ENCODE measurements at regions not wholly inside any gene's neighbourhood (a gene's known extent, or its start where the extent isn't known, plus 50 kb on each side); places are given as distances from the start of the nearest gene placed in this dataset.
A peak's percentile ranks its signal among the peaks of the same experiment; 100 is the strongest.
"Not testable (repeated sequence)": the region's sequence is repeated elsewhere in the genome, so short reads cannot be mapped to it uniquely, and the experiment has no call there.

DNA sequence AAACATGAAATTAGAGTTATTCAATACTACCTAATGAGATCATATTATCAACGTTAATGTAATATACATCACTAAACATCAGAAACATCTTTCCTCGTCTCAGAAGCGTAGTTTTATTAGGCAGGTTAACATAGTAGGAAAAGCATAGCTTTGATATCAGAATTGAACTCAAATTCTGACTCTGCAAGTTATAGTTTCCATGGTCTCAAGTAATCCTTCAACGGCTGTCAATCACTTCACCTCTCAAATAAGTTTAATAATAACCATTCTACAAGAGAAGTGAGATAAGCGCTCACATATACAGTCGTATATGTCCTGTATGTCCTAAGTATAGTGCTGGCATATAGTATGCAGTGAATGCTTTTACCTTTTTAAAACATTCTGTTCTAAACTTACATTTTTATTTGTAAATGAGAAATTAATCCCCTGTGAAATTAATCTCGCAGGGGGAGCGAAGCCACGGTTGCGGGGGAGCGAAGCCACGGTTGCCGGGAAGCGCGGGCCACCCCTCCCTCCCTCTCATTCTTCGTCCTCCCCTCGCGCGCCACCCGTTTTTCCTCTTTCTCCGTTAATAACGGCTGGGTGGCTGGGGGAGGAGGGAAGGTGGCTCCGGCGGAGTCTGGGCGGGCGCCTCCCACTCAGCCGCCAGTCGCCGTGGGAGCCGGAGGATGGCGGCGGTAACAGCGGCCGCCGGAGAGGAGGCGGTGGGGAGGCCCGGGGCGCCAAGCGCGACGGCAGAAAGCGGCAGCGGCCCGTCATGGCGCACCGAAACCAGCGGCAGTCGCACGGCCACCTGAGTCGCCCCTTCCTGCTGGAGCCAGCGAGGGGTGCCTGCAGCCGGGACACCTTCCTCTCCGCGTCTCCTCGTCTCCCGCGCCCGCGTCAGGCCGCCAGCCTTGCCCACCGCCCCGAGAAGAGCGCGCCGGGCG lies 163.8 kb downstream of the KBTBD2 start:
- H3K4me1 Mint-ChIP-seq (ENCODE audit: low read depth); H3K9me3 Mint-ChIP-seq; H3K36me3 Mint-ChIP-seq; CTCF ChIA-PET; H3K27ac Mint-ChIP-seq; POLR2A ChIA-PET: not testable (repeated sequence)
- peak; percentile 50 for DNase-seq
- intact Hi-C loops (cut with micrococcal nuclease) = loop anchor here (2.0 kb wide), 1 partner anchor 233 kb away; the partner anchor contains the start of gene AVL9
- Mint-ChIP-seq H3K27me3 (peaks cover 14% of the 10 kb centered on the region), H3K4me3 (peak overlapping the region; percentile 69)

GRCh38 chr7:32722837-32723236 lies 168.7 kb downstream of the KBTBD2 start:
- not testable (repeated sequence) for H3K27ac Mint-ChIP-seq, DNase-seq

GRCh38 chr7:32694182-32694581 lies 197.4 kb downstream of the KBTBD2 start:
- Mint-ChIP-seq H3K4me1 (ENCODE audit: low read depth) (peaks cover 9% of the 10 kb centered on the region), H3K4me3 (no peak overlapping the region), H3K27me3 (peaks cover 2% of the 10 kb centered on the region), H3K27ac (no peak overlapping the region), H3K9me3 (peaks cover 3% of the 10 kb centered on the region), H3K36me3 (no peaks in the 10 kb centered on the region)
- ChIA-PET CTCF (no interaction called here), POLR2A (no interaction called here)
- intact Hi-C loops (cut with micrococcal nuclease) = no loop called here
- no peak for DNase-seq

More at GRCh38 chr7:32722837-32723236, 168.7 kb downstream of the KBTBD2 start:
- POLR2A ChIA-PET; H3K9me3 Mint-ChIP-seq; H3K36me3 Mint-ChIP-seq; H3K4me3 Mint-ChIP-seq; intact Hi-C loops (cut with micrococcal nuclease); CTCF ChIA-PET; H3K4me1 Mint-ChIP-seq (ENCODE audit: low read depth): not testable (repeated sequence)
- H3K27me3 Mint-ChIP-seq = peaks cover 16% of the 10 kb centered on the region

GRCh38 chr7:32691965-32692815 lies 196.9 kb downstream of the AVL9 start:
- peaks cover 14% of the 10 kb centered on the region for H3K4me1 Mint-ChIP-seq (ENCODE audit: low read depth)
- POLR2A ChIA-PET = not testable (repeated sequence)

GRCh38 chr7:32688092-32688491 lies 192.8 kb downstream of the AVL9 start:
- H3K27ac Mint-ChIP-seq; CTCF ChIA-PET; intact Hi-C loops (cut with micrococcal nuclease); DNase-seq; H3K4me3 Mint-ChIP-seq; POLR2A ChIA-PET; H3K27me3 Mint-ChIP-seq; H3K9me3 Mint-ChIP-seq; H3K36me3 Mint-ChIP-seq: not testable (repeated sequence)
- peaks cover 14% of the 10 kb centered on the region for H3K4me1 Mint-ChIP-seq (ENCODE audit: low read depth)

More at GRCh38 chr7:32691965-32692815, 196.9 kb downstream of the AVL9 start:
- intact Hi-C loops (cut with micrococcal nuclease); H3K27me3 Mint-ChIP-seq; H3K36me3 Mint-ChIP-seq; H3K9me3 Mint-ChIP-seq; H3K27ac Mint-ChIP-seq; H3K4me3 Mint-ChIP-seq: not testable (repeated sequence)
- peak; percentile 44 for DNase-seq
- CTCF ChIA-PET = interaction anchor here (0.8 kb wide), 1 partner anchor 416 kb away, joined by 3 read pairs; no protein-coding TSS in a partner anchor

- Mint-ChIP-seq H3K36me3 (no peaks in the 10 kb centered on the region), H3K9me3 (no peaks in the 10 kb centered on the region), H3K4me3 (no peak overlapping the region), H3K4me1 (ENCODE audit: low read depth) (no peaks in the 10 kb centered on the region), H3K27me3 (peaks cover 4% of the 10 kb centered on the region), H3K27ac (no peak overlapping the region)
- POLR2A ChIA-PET = no interaction called here
- no peak for DNase-seq
- CTCF ChIA-PET = no interaction called here
- intact Hi-C loops (cut with micrococcal nuclease) = no loop called here
These were observed 185.9 kb downstream of the AVL9 start for GRCh38 chr7:32681174-32681518.

GRCh38 chr7:32680259-32681173 lies 185.2 kb downstream of the AVL9 start:
- H3K9me3 Mint-ChIP-seq = no peaks in the 10 kb centered on the region
- peaks cover 4% of the 10 kb centered on the region for H3K27me3 Mint-ChIP-seq
- ChIA-PET POLR2A (no interaction called here), CTCF (no interaction called here)
- no peak overlapping the region for H3K4me3 Mint-ChIP-seq
- H3K36me3 Mint-ChIP-seq = no peaks in the 10 kb centered on the region
- DNase-seq = no peak
- intact Hi-C loops (cut with micrococcal nuclease) = no loop called here
- no peak overlapping the region for H3K27ac Mint-ChIP-seq
- no peaks in the 10 kb centered on the region for H3K4me1 Mint-ChIP-seq (ENCODE audit: low read depth)

DNA sequence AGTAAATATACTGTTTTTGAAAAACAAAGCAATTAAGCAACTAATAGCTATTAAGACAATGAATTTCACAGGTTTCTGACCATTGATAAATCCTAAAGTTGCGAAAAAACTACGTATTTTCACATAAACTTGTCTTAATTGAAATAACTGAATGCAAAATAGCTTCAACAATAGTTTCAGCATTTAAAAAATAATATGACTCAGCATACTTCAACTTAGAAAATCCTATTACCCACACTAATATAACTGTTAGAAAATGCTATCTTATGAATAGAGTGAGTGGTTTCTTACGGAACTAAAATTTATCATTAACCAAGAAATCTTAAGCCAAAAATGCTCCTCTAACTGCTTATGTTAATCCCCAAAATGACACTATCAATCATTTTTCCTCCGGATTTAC lies 183.9 kb downstream of the AVL9 start:
- POLR2A ChIA-PET = no interaction called here
- H3K4me3 Mint-ChIP-seq = no peak overlapping the region
- no peaks in the 10 kb centered on the region for H3K9me3 Mint-ChIP-seq
- H3K36me3 Mint-ChIP-seq = no peaks in the 10 kb centered on the region
- CTCF ChIA-PET = no interaction called here
- no peak for DNase-seq
- H3K4me1 Mint-ChIP-seq (ENCODE audit: low read depth) = no peaks in the 10 kb centered on the region
- H3K27ac Mint-ChIP-seq = no peak overlapping the region
- peaks cover 4% of the 10 kb centered on the region for H3K27me3 Mint-ChIP-seq
- intact Hi-C loops (cut with micrococcal nuclease) = no loop called here

DNA sequence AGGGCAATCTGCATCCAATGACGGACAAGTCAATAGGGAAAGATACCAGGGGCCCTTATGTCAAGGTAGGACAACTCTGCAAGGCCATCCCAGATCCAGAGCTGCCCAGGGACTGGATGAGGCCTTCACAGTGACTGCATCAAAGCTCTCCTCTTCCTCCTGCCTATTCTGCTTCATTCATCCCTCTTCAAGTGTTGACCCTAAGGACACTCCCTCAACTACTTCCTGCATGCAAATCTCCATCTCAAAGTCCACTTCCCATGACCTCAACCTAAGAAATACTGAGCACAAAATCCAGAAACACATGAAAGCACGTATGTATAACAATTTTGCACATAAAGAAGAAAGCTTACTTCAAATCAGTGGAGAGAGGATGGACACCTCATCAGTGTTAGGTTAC lies 182.3 kb downstream of the AVL9 start:
- no peak for DNase-seq
- Mint-ChIP-seq H3K27ac (no peak overlapping the region), H3K4me3 (no peak overlapping the region), H3K9me3 (no peaks in the 10 kb centered on the region), H3K4me1 (ENCODE audit: low read depth) (no peaks in the 10 kb centered on the region), H3K36me3 (no peaks in the 10 kb centered on the region), H3K27me3 (peaks cover 4% of the 10 kb centered on the region)
- intact Hi-C loops (cut with micrococcal nuclease) = no loop called here
- ChIA-PET POLR2A (no interaction called here), CTCF (no interaction called here)

GRCh38 chr7:32676249-32676941 lies 181.1 kb downstream of the AVL9 start:
- H3K4me1 Mint-ChIP-seq (ENCODE audit: low read depth) = no peaks in the 10 kb centered on the region
- no peaks in the 10 kb centered on the region for H3K9me3 Mint-ChIP-seq
- no peaks in the 10 kb centered on the region for H3K36me3 Mint-ChIP-seq
- H3K27me3 Mint-ChIP-seq = peaks cover 4% of the 10 kb centered on the region
- ChIA-PET POLR2A (no interaction called here), CTCF (no interaction called here)
- no peak overlapping the region for H3K27ac Mint-ChIP-seq
- H3K4me3 Mint-ChIP-seq = no peak overlapping the region
- intact Hi-C loops (cut with micrococcal nuclease) = no loop called here
- no peak for DNase-seq

DNA sequence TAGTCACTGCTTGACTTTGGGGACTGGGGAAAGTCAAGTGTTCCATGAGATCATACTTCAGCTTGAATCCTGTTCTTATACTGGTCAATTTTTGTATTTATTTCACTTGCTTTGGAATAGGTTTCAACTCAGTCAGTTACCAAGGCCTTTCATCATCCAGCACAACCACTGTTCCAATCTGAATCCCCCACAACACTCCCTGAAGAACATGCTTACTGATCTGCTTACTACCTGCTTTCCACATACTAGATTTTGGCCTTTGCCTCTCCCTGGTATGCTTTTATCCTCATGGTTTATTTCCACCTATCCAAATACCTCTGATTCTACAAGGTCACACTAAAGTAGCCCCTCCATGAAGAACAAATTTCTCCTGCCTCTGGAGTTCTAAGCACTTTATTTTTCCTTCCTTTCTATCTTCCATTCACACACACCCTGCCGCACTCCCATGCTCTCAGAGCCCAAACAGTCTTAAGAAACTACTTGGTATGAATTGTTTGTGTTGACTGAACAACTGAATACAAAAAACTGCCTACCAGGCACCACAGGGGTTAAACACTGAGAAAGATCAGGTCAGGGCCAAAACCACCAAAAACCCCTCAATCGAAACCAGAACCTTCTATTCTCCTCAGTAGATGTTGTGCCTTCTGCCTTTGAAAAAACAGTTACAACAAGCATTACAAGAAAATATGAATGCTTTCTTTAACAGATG lies 178.1 kb downstream of the AVL9 start:
- Mint-ChIP-seq H3K27me3 (peaks cover 3% of the 10 kb centered on the region), H3K27ac (no peak overlapping the region), H3K4me3 (no peak overlapping the region), H3K36me3 (no peaks in the 10 kb centered on the region), H3K4me1 (ENCODE audit: low read depth) (no peaks in the 10 kb centered on the region), H3K9me3 (no peaks in the 10 kb centered on the region)
- CTCF ChIA-PET = no interaction called here
- intact Hi-C loops (cut with micrococcal nuclease) = no loop called here
- no peak for DNase-seq
- POLR2A ChIA-PET = no interaction called here

All from activated CD4-positive, alpha-beta memory T cell treated with anti-CD3 and anti-CD28 coated beads for 36 hours (primary cell).